ENCODE measurements at regions not wholly inside any gene's neighbourhood (a gene's known extent, or its start where the extent isn't known, plus 50 kb on each side); places are given as distances from the start of the nearest gene placed in this dataset.

- Histone ChIP-seq H4K91ac (ENCODE audit: insufficient read depth, low read depth, low read length) (no peak overlapping the region), H2BK15ac (ENCODE audit: low read depth, low read length) (no peak overlapping the region), H3K9me1 (ENCODE audit: insufficient read depth, low read length) (no peaks in the 10 kb centered on the region), H3K4me2 (ENCODE audit: low read depth, low read length) (no peak overlapping the region), H3K14ac (replicated peaks; ENCODE audit: low read depth, low read length) (no peak overlapping the region), H3K36me3 (ENCODE audit: control insufficient read depth, insufficient read depth, low read length) (no peaks in the 10 kb centered on the region), H2AK5ac (ENCODE audit: low read depth, low read length) (no peak overlapping the region), H2AFZ (replicated peaks; ENCODE audit: low read length, poor library complexity) (no peak overlapping the region), H2BK20ac (ENCODE audit: low read depth, low read length) (no peak overlapping the region), H2BK120ac (ENCODE audit: low read depth, low read length) (no peak overlapping the region), H3K9ac (ENCODE audit: low read depth, low read length) (no peak overlapping the region), H2AK9ac (replicated peaks; ENCODE audit: low read depth, low read length, poor library complexity) (no peak overlapping the region), H3K79me1 (ENCODE audit: low read depth in 1 of 2, low read length in 2 of 2) (no peaks in the 10 kb centered on the region), H3K23ac (ENCODE audit: low read depth, low read length) (no peak overlapping the region), H3K4me3 (ENCODE audit: insufficient read depth, low read depth, low read length) (no peak overlapping the region), H3K4ac (ENCODE audit: low read depth, low read length) (no peak overlapping the region), H4K5ac (ENCODE audit: low read depth, low read length) (no peak overlapping the region), H2BK5ac (ENCODE audit: low read depth, low read length, poor library complexity, severe bottlenecking) (no peak overlapping the region), H3K56ac (ENCODE audit: extremely low read depth, insufficient read depth, low read length) (no peak overlapping the region), H3K9me3 (ENCODE audit: control insufficient read depth, insufficient read depth, low read length) (no peaks in the 10 kb centered on the region; the same call in 1 of the 2 replicates), H3K4me1 (ENCODE audit: control insufficient read depth, insufficient read depth, low read length) (no peaks in the 10 kb centered on the region), H3K27ac (ENCODE audit: insufficient read depth, low read length) (no peak overlapping the region), H3K18ac (ENCODE audit: low read depth, low read length) (no peak overlapping the region), H4K8ac (ENCODE audit: low read depth in 2 of 2, low read length in 2 of 2) (no peak overlapping the region), H4K20me1 (ENCODE audit: insufficient read depth, low read length) (no peaks in the 10 kb centered on the region), H3K27me3 (ENCODE audit: control insufficient read depth, insufficient read depth, low read length) (no peaks in the 10 kb centered on the region)
- no peak for TF ChIP-seq FOS (IDR thresholded peaks at IDR 0.05; ENCODE audit: low read depth, low read length)
- no peak for TF ChIP-seq NFE2L2 (IDR thresholded peaks at IDR 0.05; ENCODE audit: low read depth, low read length)
- TF ChIP-seq ELK1 (IDR thresholded peaks at IDR 0.05; ENCODE audit: borderline replicate concordance, low read depth, low read length), result no peak
- no peak for TF ChIP-seq USF2 (IDR thresholded peaks at IDR 0.05; ENCODE audit: low read depth, low read length)
- no peak for TF ChIP-seq CHD1 (IDR thresholded peaks at IDR 0.05; ENCODE audit: low read depth, low read length)
- no peak for TF ChIP-seq MAZ (IDR thresholded peaks at IDR 0.05; ENCODE audit: borderline replicate concordance, low read depth, low read length)
- no peak for TF ChIP-seq RAD21 (IDR thresholded peaks at IDR 0.05; ENCODE audit: low read length)
- no peak for TF ChIP-seq POLR2A (IDR thresholded peaks at IDR 0.05; ENCODE audit: low read depth, low read length)
- CTCF ChIA-PET, result no interaction called here
- no TSS peak for BruUV-seq (replicated peaks)
- POLR2A ChIA-PET (ENCODE audit: unreplicated experiment), result no interaction called here
- dilution Hi-C loops (cut with HindIII; ENCODE audit: low sequenced_read_pairs, unreplicated experiment), result no loop called here
- intact Hi-C loops (cut with micrococcal nuclease), result no loop called here
- ATAC-seq (ENCODE audit: low read depth), result no peak
- in situ Hi-C loops (cut with MboI; ENCODE audit: low sequenced_read_pairs), result no loop called here
- DNase-seq, result no peak
- WGBS, 2 experiments (ENCODE audit: extremely low coverage in 2 of 2, insufficient read length in 1 of 2), result 0% methylated on average over 1 of the region's 6 CpGs; no CpG with 5 or more reads in 1 of the 2 experiments
These were observed 185.4 kb upstream of the PFKP start for GRCh38 chr10:2881720-2882620.
